ENCODE measurements at regions not wholly inside any gene's neighbourhood (a gene's known extent, or its start where the extent isn't known, plus 50 kb on each side); places are given as distances from the start of the nearest gene placed in this dataset.

DNA sequence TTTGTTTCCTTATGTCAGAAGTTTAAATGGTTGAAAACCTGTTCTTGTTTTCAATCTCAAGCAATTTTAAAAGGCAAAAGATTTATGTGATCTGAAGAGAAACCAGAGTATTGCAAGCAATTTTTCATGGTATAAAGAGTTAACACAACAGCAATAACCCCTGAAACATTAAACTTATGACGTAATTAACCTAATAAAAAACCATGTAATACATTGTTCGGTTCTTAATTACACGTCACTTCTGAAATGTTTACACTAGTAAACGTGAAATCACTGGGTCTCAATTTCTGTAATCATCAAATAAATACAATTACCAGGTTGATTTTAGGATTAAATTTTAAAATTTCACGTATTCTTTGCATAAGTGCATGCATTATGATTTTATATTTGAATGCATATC, 914.5 kb downstream of the NLGN4X start:
- Histone ChIP-seq H3K9me1 (replicated peaks; ENCODE audit: control insufficient read depth, extremely low read depth, insufficient read depth, low read length) (no peaks in the 10 kb centered on the region), H3K9ac (replicated peaks; ENCODE audit: extremely low read depth, insufficient read depth, low read length) (no peak overlapping the region), H3K27me3 (ENCODE audit: control insufficient read depth in 2 of 2, insufficient read depth in 2 of 2, low read length in 2 of 2) (no peaks in the 10 kb centered on the region), H3K4me1 (ENCODE audit: control insufficient read depth, extremely low read depth, insufficient read depth, low read length) (no peaks in the 10 kb centered on the region), H3K4me2 (ENCODE audit: insufficient read depth, low read length) (no peak overlapping the region), H3K9me3 (replicated peaks; ENCODE audit: control insufficient read depth, insufficient read depth, low read length) (no peaks in the 10 kb centered on the region), H3K36me3 (ENCODE audit: control insufficient read depth in 2 of 2, extremely low read depth in 1 of 2, insufficient read depth in 2 of 2, low read length in 2 of 2) (no peaks in the 10 kb centered on the region), H2AFZ (ENCODE audit: low read depth, low read length) (no peak overlapping the region), H3K4me3 (replicated peaks in 1 of 3; ENCODE audit: insufficient read depth in 1 of 3, low read depth in 1 of 3, low read length in 3 of 3) (no peak overlapping the region), H4K20me1 (replicated peaks; ENCODE audit: control insufficient read depth, extremely low read depth, insufficient read depth, low read length) (no peaks in the 10 kb centered on the region), H3K27ac (ENCODE audit: insufficient read depth, low read depth, low read length) (no peak overlapping the region), H3K79me2 (ENCODE audit: control insufficient read depth, insufficient read depth, low read length) (no peaks in the 10 kb centered on the region)
- CTCF ChIA-PET, result no interaction called here
- dilution Hi-C loops (cut with MboI; ENCODE audit: extremely low pct_ligation_motif_present, low sequenced_read_pairs), result no loop called here
- DNase-seq (ENCODE audit: low read depth, low spot score) (no peak), FAIRE-seq (no peak)
- intact Hi-C loops (cut with micrococcal nuclease), result no loop called here
- TF ChIP-seq FOS (IDR thresholded peaks at IDR 0.05; ENCODE audit: borderline replicate concordance, insufficient read depth, low read length) (no peak), GATA2 (IDR thresholded peaks at IDR 0.05; ENCODE audit: insufficient read depth, insufficient read length, low read depth, low read length) (no peak), EZH2 (IDR thresholded peaks at IDR 0.05; ENCODE audit: borderline replicate concordance, low read depth, low read length, severe bottlenecking) (no peak), JUN (IDR thresholded peaks at IDR 0.05; ENCODE audit: borderline replicate concordance, insufficient read depth, insufficient read length, low read depth) (no peak), MYC (IDR thresholded peaks at IDR 0.05; ENCODE audit: low read depth, low read length) (no peak), POLR2A (IDR thresholded peaks at IDR 0.05; ENCODE audit: low read depth, low read length) (no peak), CTCF (IDR thresholded peaks at IDR 0.05; ENCODE audit: extremely low read depth in 1 of 2, insufficient read depth in 1 of 2, low read depth in 1 of 2, low read length in 2 of 2) (no peak), POLR2AphosphoS5 (IDR thresholded peaks at IDR 0.05; ENCODE audit: insufficient read depth, low read depth, low read length) (no peak)
- TF ChIP-seq, protein P1, sequence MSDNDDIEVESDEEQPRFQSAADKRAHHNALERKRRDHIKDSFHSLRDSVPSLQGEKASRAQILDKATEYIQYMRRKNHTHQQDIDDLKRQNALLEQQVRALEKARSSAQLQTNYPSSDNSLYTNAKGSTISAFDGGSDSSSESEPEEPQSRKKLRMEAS (IDR thresholded peaks at IDR 0.05; ENCODE audit: insufficient read depth, insufficient read length), result no peak
- POLR2A ChIA-PET, result no interaction called here
- BruUV-seq (replicated peaks), result no TSS peak
